A673 (cell line): ENCODE measurements at regions not wholly inside any gene's neighbourhood (a gene's known extent, or its start where the extent isn't known, plus 50 kb on each side); places are given as distances from the start of the nearest gene placed in this dataset.

Experiments
- BruUV-seq: library from RNA; stranded (reverse); fragments of 400-500 nt; replicated peaks from 2 replicates; lab custom pipeline; 2021; lab: Mats Ljungman, UMichigan
- CTCF ChIA-PET: fragments of 300-600 bp; sonication (Branson Sonifier 250); formaldehyde crosslinking; loops from one replicate; lab custom pipeline; 2022; ENCODE audit warnings: antibody characterized with exemption; lab: Charles Lee
- POLR2A ChIA-PET: fragments of 300-600 bp; sonication (Branson Sonifier 250); formaldehyde crosslinking; loops from one replicate; lab custom pipeline; 2022; ENCODE audit warnings: antibody characterized with exemption; ENCODE audit not compliant: low non-redundant PET; lab: Charles Lee
- DNase-seq: peaks from one replicate; pipeline ENCODE4 v3.0.0-alpha.2; 2015; ENCODE audit warnings: low spot score
- H3K27ac ChIP-seq: fragments of 200-600 bp; sonication (generic); 2 replicates; pipeline ENCODE4 v1.5.1; 2016; ENCODE audit warnings: mixed run types, low read depth, mild to moderate bottlenecking, mixed read lengths, antibody characterized with exemption, low read length; ENCODE audit not compliant: poor library complexity, severe bottlenecking
- H3K27me3 ChIP-seq: fragments of 200-600 bp; sonication (generic); replicated peaks from 2 replicates; pipeline ENCODE4 v1.6.1; 2017; ENCODE audit warnings: mixed run types, low read depth, mild to moderate bottlenecking, mixed read lengths, antibody characterized with exemption, low read length; ENCODE audit not compliant: insufficient read depth, poor library complexity
- H3K36me3 ChIP-seq: fragments of 200-600 bp; sonication (generic); 2 replicates; pipeline ENCODE4 v1.6.1; 2016; ENCODE audit warnings: mixed run types, mild to moderate bottlenecking, mixed read lengths, antibody characterized with exemption, low read length; ENCODE audit not compliant: insufficient read depth, poor library complexity, severe bottlenecking
- H3K4me1 ChIP-seq: fragments of 200-600 bp; sonication (generic); 2 replicates; pipeline ENCODE4 v1.6.1; 2017; ENCODE audit warnings: mixed run types, mild to moderate bottlenecking, mixed read lengths, antibody characterized with exemption, low read length; ENCODE audit not compliant: insufficient read depth, poor library complexity, severe bottlenecking
- H3K4me3 ChIP-seq: fragments of 200-600 bp; sonication (generic); 2 replicates; pipeline ENCODE4 v1.5.1; 2016; ENCODE audit warnings: low read depth, mixed run types, mild to moderate bottlenecking, mixed read lengths, low read length; ENCODE audit not compliant: poor library complexity, severe bottlenecking
- H3K9me3 ChIP-seq: fragments of 200-600 bp; sonication (generic); 2 replicates; pipeline ENCODE4 v1.6.1; 2016; ENCODE audit warnings: mixed run types, low read depth, mild to moderate bottlenecking, mixed read lengths, antibody characterized with exemption, low read length; ENCODE audit not compliant: poor library complexity, severe bottlenecking
- EZH2 ChIP-seq: fragments of 200-600 bp; sonication (generic); IDR thresholded peaks from 2 replicates; pipeline ENCODE4 v1.6.1; 2017; ENCODE audit warnings: borderline replicate concordance, low read depth, mild to moderate bottlenecking, mixed read lengths, antibody characterized with exemption, low read length; ENCODE audit not compliant: poor library complexity, severe bottlenecking
- intact Hi-C: fragments of 100-400 bp; cut with micrococcal nuclease; formaldehyde crosslinking; loops from one replicate; pipeline ENCODE4 v1.10.0; 2022; ENCODE audit not compliant: unreplicated experiment
- TF ChIP-seq, protein P1 (sequence below): fragments of 300-800, 200-600 bp; sonication (generic); conservative IDR thresholded peaks from 2 replicates; pipeline ENCODE4 v1.5.1; 2017; ENCODE audit warnings: low read depth, mild to moderate bottlenecking, antibody characterized with exemption, low read length, moderate library complexity, mixed read lengths

DNA sequence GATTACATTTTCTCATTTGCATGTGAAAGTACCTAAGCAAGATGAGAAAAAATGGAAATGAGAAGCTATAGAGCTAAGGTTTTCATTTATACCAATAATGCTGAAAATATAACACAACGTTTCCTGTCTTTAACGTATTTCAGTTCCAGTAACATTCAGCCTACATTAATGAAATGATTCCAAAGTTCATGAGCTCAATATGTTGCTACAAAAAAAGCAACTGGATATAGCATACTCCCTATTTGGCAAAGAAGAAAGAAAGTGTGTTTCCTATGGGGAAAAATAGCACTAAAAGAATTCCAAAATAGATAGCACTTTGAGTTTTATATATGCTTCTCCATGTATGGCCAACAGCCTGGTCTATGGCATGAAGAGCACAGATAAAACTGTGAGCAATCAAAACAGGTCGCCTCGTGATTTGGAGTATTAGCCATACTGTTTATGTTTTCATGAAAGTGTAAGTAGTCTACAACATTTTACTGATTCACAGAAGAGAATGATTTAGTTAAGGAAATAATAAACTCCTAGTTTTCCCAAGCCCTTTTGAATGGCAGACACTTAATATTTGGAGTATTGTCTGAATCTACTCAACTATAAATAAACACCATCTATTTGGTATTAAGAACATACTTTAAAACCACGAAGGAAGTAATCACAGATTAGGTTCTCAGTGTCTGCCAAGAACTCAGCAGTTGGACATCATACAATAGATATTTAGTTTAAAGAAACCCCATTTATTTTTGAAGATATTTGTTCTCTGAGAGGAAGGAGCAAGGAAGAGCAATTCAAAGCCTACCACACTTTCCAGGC is 258.7 kb upstream of the RASA1 start:
- Histone ChIP-seq H3K4me3 (no peak overlapping the region), H3K36me3 (no peaks in the 10 kb centered on the region), H3K27me3 (no peaks in the 10 kb centered on the region), H3K4me1 (peaks cover 4% of the 10 kb centered on the region), H3K27ac (no peak overlapping the region), H3K9me3 (no peaks in the 10 kb centered on the region)
- ChIA-PET CTCF (no interaction called here), POLR2A (no interaction called here)
- peak; percentile 46 for DNase-seq
- BruUV-seq, result no TSS peak
- TF ChIP-seq, protein P1, sequence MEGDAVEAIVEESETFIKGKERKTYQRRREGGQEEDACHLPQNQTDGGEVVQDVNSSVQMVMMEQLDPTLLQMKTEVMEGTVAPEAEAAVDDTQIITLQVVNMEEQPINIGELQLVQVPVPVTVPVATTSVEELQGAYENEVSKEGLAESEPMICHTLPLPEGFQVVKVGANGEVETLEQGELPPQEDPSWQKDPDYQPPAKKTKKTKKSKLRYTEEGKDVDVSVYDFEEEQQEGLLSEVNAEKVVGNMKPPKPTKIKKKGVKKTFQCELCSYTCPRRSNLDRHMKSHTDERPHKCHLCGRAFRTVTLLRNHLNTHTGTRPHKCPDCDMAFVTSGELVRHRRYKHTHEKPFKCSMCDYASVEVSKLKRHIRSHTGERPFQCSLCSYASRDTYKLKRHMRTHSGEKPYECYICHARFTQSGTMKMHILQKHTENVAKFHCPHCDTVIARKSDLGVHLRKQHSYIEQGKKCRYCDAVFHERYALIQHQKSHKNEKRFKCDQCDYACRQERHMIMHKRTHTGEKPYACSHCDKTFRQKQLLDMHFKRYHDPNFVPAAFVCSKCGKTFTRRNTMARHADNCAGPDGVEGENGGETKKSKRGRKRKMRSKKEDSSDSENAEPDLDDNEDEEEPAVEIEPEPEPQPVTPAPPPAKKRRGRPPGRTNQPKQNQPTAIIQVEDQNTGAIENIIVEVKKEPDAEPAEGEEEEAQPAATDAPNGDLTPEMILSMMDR, result no peak
- TF ChIP-seq EZH2, result no peak
- intact Hi-C loops, result no loop called here

DNA sequence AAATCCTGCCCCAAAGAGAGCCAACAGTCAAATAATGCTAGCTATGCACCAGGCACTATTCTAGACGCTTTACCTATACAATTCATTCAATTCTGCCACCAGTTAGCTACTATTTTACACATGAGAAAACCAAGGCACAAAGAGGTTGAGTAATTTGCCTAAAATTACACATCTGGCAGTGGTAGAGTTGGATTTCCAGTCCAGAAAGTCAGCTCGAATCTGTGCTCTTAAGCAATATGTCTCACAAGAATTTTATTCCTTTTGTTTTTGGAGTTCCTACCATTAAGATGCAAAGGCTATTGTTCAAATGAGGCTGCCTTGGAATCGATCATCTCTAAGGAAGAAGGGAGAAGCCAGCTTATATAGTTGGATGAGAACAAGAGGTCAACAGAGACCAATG is 256.9 kb upstream of the RASA1 start:
- H3K27ac ChIP-seq, result no peak overlapping the region
- no peaks in the 10 kb centered on the region for H3K9me3 ChIP-seq
- no peaks in the 10 kb centered on the region for H3K27me3 ChIP-seq
- DNase-seq, result no peak
- no peaks in the 10 kb centered on the region for H3K36me3 ChIP-seq
- TF ChIP-seq EZH2, result no peak
- TF ChIP-seq, protein P1, result no peak
- H3K4me3 ChIP-seq, result no peak overlapping the region
- no peaks in the 10 kb centered on the region for H3K4me1 ChIP-seq
- ChIA-PET CTCF (no interaction called here), POLR2A (no interaction called here)
- BruUV-seq, result no TSS peak
- intact Hi-C loops, result no loop called here

DNA sequence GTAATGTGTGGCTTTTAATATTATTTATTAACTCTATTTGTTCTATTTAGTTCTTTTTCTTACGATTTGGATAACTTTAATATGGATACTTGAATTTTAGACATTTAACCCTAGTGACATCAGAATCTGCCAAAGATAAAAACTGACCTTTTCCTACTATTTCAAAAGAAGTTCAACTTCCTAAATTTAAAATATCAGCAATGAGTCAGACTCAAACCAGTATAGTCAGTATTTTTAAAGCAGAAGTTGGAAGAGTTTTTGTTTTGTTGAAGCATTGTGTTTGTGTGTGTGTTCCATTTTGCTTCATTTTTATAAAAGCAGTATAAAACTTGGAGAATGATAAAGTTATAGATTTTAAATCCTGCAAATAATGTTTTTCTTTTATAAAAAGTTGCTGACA is 251.8 kb upstream of the RASA1 start:
- intact Hi-C loops, result loop anchor here (5.0 kb wide), 1 partner anchor 386 kb away; no protein-coding TSS in a partner anchor
- DNase-seq, result no peak
- no peaks in the 10 kb centered on the region for H3K27me3 ChIP-seq
- no peak for TF ChIP-seq EZH2
- no peaks in the 10 kb centered on the region for H3K36me3 ChIP-seq
- CTCF ChIA-PET, result no interaction called here
- POLR2A ChIA-PET, result no interaction called here
- H3K4me3 ChIP-seq, result no peak overlapping the region
- H3K4me1 ChIP-seq, result peaks cover 10% of the 10 kb centered on the region
- H3K9me3 ChIP-seq, result no peaks in the 10 kb centered on the region
- no TSS peak for BruUV-seq
- H3K27ac ChIP-seq, result no peak overlapping the region
